ENCODE measurements at regions not wholly inside any gene's neighbourhood (a gene's known extent, or its start where the extent isn't known, plus 50 kb on each side); places are given as distances from the start of the nearest gene placed in this dataset.

DNA sequence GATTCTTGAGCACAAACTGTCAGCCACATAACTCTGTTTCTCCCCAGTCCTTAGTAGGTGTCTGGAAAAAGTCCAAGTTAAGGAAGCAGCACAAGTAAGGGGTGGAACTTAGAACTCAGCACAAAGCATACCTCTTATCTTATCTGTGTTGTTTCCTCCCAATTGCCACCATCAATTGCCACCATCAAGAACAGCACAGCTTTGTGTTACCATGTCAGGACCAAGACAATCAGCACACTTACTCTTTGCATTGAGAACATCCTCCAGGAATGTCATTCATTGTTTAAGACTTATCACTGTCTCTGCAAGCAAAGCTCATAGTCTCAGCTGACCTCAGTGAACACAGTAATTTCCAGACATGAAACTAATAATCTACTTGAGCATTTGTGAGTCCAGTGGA is 212.7 kb upstream of the FSHR start:
- Histone ChIP-seq H3K36me3 (no peaks in the 10 kb centered on the region), H3K27ac (no peak overlapping the region), H3K4me3 (no peak overlapping the region), H3K9me3 (no peaks in the 10 kb centered on the region), H3K4me1 (no peaks in the 10 kb centered on the region), H3K27me3 (no peaks in the 10 kb centered on the region)
- no peak for DNase-seq
- intact Hi-C loops (cut with DNase I; ENCODE audit: low total_unique reads): no loop called here
- no peak for TF ChIP-seq POLR2A (IDR thresholded peaks at IDR 0.05)
- TF ChIP-seq, protein P1, sequence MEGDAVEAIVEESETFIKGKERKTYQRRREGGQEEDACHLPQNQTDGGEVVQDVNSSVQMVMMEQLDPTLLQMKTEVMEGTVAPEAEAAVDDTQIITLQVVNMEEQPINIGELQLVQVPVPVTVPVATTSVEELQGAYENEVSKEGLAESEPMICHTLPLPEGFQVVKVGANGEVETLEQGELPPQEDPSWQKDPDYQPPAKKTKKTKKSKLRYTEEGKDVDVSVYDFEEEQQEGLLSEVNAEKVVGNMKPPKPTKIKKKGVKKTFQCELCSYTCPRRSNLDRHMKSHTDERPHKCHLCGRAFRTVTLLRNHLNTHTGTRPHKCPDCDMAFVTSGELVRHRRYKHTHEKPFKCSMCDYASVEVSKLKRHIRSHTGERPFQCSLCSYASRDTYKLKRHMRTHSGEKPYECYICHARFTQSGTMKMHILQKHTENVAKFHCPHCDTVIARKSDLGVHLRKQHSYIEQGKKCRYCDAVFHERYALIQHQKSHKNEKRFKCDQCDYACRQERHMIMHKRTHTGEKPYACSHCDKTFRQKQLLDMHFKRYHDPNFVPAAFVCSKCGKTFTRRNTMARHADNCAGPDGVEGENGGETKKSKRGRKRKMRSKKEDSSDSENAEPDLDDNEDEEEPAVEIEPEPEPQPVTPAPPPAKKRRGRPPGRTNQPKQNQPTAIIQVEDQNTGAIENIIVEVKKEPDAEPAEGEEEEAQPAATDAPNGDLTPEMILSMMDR (IDR thresholded peaks at IDR 0.05): no peak

GRCh38 chr2:49360407-49360767 is 206.1 kb upstream of the FSHR start:
- no peaks in the 10 kb centered on the region for H3K27me3 ChIP-seq
- no peaks in the 10 kb centered on the region for H3K9me3 ChIP-seq
- DNase-seq: no peak
- TF ChIP-seq POLR2A (IDR thresholded peaks at IDR 0.05): no peak
- TF ChIP-seq, protein P1 (IDR thresholded peaks at IDR 0.05): no peak
- no peaks in the 10 kb centered on the region for H3K36me3 ChIP-seq
- H3K4me3 ChIP-seq: no peak overlapping the region
- H3K4me1 ChIP-seq: no peaks in the 10 kb centered on the region
- H3K27ac ChIP-seq: no peak overlapping the region
- intact Hi-C loops (cut with DNase I; ENCODE audit: low total_unique reads): no loop called here

GRCh38 chr2:49359721-49360406 is 205.5 kb upstream of the FSHR start:
- TF ChIP-seq, protein P1 (IDR thresholded peaks at IDR 0.05): no peak
- no peak for TF ChIP-seq POLR2A (IDR thresholded peaks at IDR 0.05)
- H3K4me1 ChIP-seq: no peaks in the 10 kb centered on the region
- no peak overlapping the region for H3K27ac ChIP-seq
- H3K36me3 ChIP-seq: no peaks in the 10 kb centered on the region
- H3K4me3 ChIP-seq: no peak overlapping the region
- no peaks in the 10 kb centered on the region for H3K9me3 ChIP-seq
- H3K27me3 ChIP-seq: no peaks in the 10 kb centered on the region
- no peak for DNase-seq
- intact Hi-C loops (cut with DNase I; ENCODE audit: low total_unique reads): no loop called here

GRCh38 chr2:49355611-49356010 is 201.3 kb upstream of the FSHR start:
- intact Hi-C loops (cut with DNase I; ENCODE audit: low total_unique reads): no loop called here
- no peaks in the 10 kb centered on the region for H3K4me1 ChIP-seq
- no peak overlapping the region for H3K4me3 ChIP-seq
- no peaks in the 10 kb centered on the region for H3K9me3 ChIP-seq
- DNase-seq: no peak
- no peak for TF ChIP-seq POLR2A (IDR thresholded peaks at IDR 0.05)
- TF ChIP-seq, protein P1 (IDR thresholded peaks at IDR 0.05): no peak
- no peaks in the 10 kb centered on the region for H3K27me3 ChIP-seq
- no peak overlapping the region for H3K27ac ChIP-seq
- H3K36me3 ChIP-seq: no peaks in the 10 kb centered on the region

DNA sequence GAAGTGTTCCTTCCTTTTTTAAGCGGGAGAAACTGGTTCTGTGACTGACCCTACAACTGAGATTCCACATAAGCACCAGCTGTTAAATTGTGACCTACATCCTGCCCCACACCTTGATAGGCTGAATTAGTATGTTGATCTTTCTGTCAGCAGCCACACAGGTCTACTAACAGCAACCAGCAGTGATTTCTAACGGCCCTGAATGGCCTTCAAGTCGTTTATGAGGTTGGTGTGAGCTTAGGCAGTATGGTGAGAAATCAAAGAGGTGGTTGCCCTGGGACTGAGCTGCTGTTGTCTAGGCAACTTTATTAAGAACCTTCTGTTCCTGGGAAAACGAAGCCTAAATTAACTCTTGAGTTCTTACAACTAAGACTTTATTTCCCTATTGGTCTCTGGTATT is 197.2 kb upstream of the FSHR start:
- H3K27me3 ChIP-seq: no peaks in the 10 kb centered on the region

More for the DNA sequence above, 197.2 kb upstream of the FSHR start:
- intact Hi-C loops (cut with DNase I; ENCODE audit: low total_unique reads): no loop called here
- Histone ChIP-seq H3K4me1 (no peaks in the 10 kb centered on the region), H3K9me3 (no peaks in the 10 kb centered on the region), H3K27ac (no peak overlapping the region), H3K4me3 (no peak overlapping the region), H3K36me3 (no peaks in the 10 kb centered on the region)
- no peak for DNase-seq
- TF ChIP-seq POLR2A (IDR thresholded peaks at IDR 0.05): no peak
- TF ChIP-seq, protein P1 (IDR thresholded peaks at IDR 0.05): no peak

Measured in uterus (tissue), 3 donors.